ENCODE measurements at regions not wholly inside any gene's neighbourhood (a gene's known extent, or its start where the extent isn't known, plus 50 kb on each side); places are given as distances from the start of the nearest gene placed in this dataset.

- Histone ChIP-seq H3K4me3 (replicated peaks; ENCODE audit: insufficient read depth, low read length) (no peak overlapping the region), H3K27ac (replicated peaks) (no peak overlapping the region), H3K27me3 (ENCODE audit: insufficient read depth, poor library complexity, severe bottlenecking) (no peaks in the 10 kb centered on the region)
- no peak for DNase-seq (ENCODE audit: low read depth in 1 of 2, low spot score in 1 of 2)
- TF ChIP-seq REST (IDR thresholded peaks at IDR 0.05; ENCODE audit: insufficient replicate concordance, low read depth) (no peak), CTCF (IDR thresholded peaks at IDR 0.05; ENCODE audit: insufficient read depth, low read length) (no peak), POLR2AphosphoS5 (IDR thresholded peaks at IDR 0.05; ENCODE audit: low read depth) (no peak), SPI1 (IDR thresholded peaks at IDR 0.05; ENCODE audit: borderline replicate concordance, low read depth) (no peak), GABPA (IDR thresholded peaks at IDR 0.05; ENCODE audit: low read depth) (no peak)
Observed at GRCh38 chr9:135392511-135392910, 87.1 kb upstream of the PPP1R26 start.

DNA sequence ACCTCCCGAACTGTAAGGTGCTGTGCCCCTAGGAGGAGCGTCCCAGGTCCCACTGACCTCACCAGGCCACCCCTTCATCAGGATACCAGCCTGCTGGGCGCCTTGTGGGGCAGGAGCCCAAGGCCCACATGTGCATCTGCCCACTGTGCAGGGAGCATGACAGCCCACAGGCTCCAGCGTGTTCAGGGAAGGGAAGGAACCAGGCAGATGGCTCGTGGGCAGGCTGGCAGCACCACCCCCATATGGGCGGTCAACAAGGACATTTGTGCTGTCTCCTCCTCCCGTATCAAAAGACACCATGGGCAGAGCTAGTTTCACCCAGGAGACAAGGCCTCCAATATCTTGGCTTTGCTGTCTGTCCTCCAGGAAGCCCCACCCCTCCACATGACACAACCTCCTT is 85.5 kb upstream of the PPP1R26 start:
- DNase-seq (ENCODE audit: low read depth in 1 of 2, low spot score in 1 of 2): no peak
- Histone ChIP-seq H3K27ac (replicated peaks) (no peak overlapping the region), H3K4me3 (replicated peaks; ENCODE audit: insufficient read depth, low read length) (no peak overlapping the region), H3K27me3 (ENCODE audit: insufficient read depth, poor library complexity, severe bottlenecking) (no peaks in the 10 kb centered on the region)
- TF ChIP-seq CTCF (IDR thresholded peaks at IDR 0.05; ENCODE audit: insufficient read depth, low read length) (no peak), SPI1 (IDR thresholded peaks at IDR 0.05; ENCODE audit: borderline replicate concordance, low read depth) (no peak), REST (IDR thresholded peaks at IDR 0.05; ENCODE audit: insufficient replicate concordance, low read depth) (no peak), POLR2AphosphoS5 (IDR thresholded peaks at IDR 0.05; ENCODE audit: low read depth) (no peak), GABPA (IDR thresholded peaks at IDR 0.05; ENCODE audit: low read depth) (no peak)

DNA sequence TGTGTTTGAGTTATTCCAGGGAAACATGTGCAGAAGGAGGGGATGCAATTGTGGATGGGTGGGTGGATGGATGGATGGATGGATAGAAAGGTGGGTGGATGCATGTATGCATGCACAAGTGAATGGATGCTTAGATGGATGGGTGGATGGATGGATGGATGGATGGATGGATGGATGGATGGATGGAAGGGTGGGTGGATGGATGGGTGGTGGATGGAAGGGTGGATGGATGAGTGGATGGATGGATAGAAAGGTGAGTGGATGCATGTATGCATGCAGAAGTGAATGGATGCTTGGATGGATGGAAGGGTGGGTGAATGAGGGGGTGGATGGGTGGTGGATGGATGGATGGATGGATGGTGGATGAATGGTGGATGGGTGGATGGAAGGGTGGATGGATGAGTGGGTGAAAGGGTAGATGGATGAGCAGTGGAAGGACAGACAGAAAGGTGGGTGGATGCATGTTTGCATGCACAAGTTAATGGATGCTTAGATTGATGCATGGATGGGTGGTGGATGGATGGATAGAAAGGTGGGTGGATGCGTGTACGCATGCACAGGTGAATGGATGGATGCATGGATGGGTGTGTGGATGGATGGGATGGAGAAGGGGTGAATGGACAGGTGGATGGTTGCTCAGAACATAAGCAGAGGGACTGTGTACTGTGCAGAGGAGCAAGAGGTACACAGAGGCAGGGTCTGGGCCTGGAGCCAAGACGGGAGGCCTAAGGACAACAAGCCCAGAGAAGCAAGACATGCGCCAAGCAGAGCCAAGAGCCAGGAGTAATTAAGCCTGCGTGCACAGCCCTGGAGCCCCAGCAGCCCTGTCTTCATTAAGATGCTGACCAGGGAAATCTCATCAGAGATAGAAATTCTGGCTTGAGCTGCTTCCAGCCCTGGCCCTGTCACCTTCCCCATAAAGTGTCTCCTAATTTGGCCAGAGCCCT is 84.6 kb upstream of the PPP1R26 start:
- Histone ChIP-seq H3K4me3 (replicated peaks; ENCODE audit: insufficient read depth, low read length) (no peak overlapping the region), H3K27ac (replicated peaks) (no peak overlapping the region), H3K27me3 (ENCODE audit: insufficient read depth, poor library complexity, severe bottlenecking) (no peaks in the 10 kb centered on the region)
- TF ChIP-seq CTCF (IDR thresholded peaks at IDR 0.05; ENCODE audit: insufficient read depth, low read length) (no peak), SPI1 (IDR thresholded peaks at IDR 0.05; ENCODE audit: borderline replicate concordance, low read depth) (no peak), GABPA (IDR thresholded peaks at IDR 0.05; ENCODE audit: low read depth) (no peak), REST (IDR thresholded peaks at IDR 0.05; ENCODE audit: insufficient replicate concordance, low read depth) (no peak), POLR2AphosphoS5 (IDR thresholded peaks at IDR 0.05; ENCODE audit: low read depth) (no peak)
- no peak for DNase-seq (ENCODE audit: low read depth in 1 of 2, low spot score in 1 of 2)
